IMR-90 (cell line): ENCODE measurements at regions not wholly inside any gene's neighbourhood (a gene's known extent, or its start where the extent isn't known, plus 50 kb on each side); places are given as distances from the start of the nearest gene placed in this dataset.

Source experiments
- ATAC-seq: fragments of 200-7000 bp; cut with Tn5 transposase; 2 replicates; pipeline ENCODE4 v1.9.1; 2020; ENCODE audit warnings: low read depth, mild to moderate bottlenecking, moderate library complexity
- BruUV-seq: library from RNA; stranded (reverse); fragments of 400-500 nt; replicated peaks from 2 replicates; lab custom pipeline; 2021; lab: Mats Ljungman, UMichigan
- CTCF ChIA-PET: fragments of 300-600 bp; formaldehyde crosslinking; extraction: SDS; loops from one replicate; lab custom pipeline; 2021; ENCODE audit warnings: antibody characterized with exemption; lab: Yijun Ruan, JAX
- POLR2A ChIA-PET: fragments of 300-600 bp; sonication (Branson Sonifier 250); formaldehyde crosslinking; loops from one replicate; lab custom pipeline; 2022; ENCODE audit warnings: antibody characterized with exemption; ENCODE audit not compliant: unreplicated experiment; lab: Charles Lee
- DNase-seq: peaks from one replicate; pipeline ENCODE4 v3.0.0; 2013
- H2AFZ ChIP-seq: replicated peaks from 2 replicates; pipeline ENCODE3; 2013; ENCODE audit warnings: low read length, mild to moderate bottlenecking; ENCODE audit not compliant: poor library complexity
- H2AK5ac ChIP-seq: 2 replicates; pipeline ENCODE4 v1.6.1; 2013; ENCODE audit warnings: low read depth, low read length, inconsistent platforms
- H2AK9ac ChIP-seq: replicated peaks from 2 replicates; pipeline ENCODE3; 2013; ENCODE audit warnings: mild to moderate bottlenecking, low read depth, low read length, moderate library complexity; ENCODE audit not compliant: poor library complexity
- H2BK120ac ChIP-seq: 2 replicates; pipeline ENCODE4 v1.6.1; 2013; ENCODE audit warnings: low read depth, low read length, inconsistent platforms
- H2BK15ac ChIP-seq: 3 replicates; pipeline ENCODE4 v1.6.1; 2013; ENCODE audit warnings: low read depth, low read length, inconsistent platforms
- H2BK20ac ChIP-seq: 2 replicates; pipeline ENCODE4 v1.6.1; 2013; ENCODE audit warnings: low read depth, mild to moderate bottlenecking, inconsistent platforms, low read length, moderate library complexity
- H2BK5ac ChIP-seq: 2 replicates; pipeline ENCODE4 v1.6.1; 2013; ENCODE audit warnings: mild to moderate bottlenecking, low read depth, low read length, inconsistent platforms; ENCODE audit not compliant: poor library complexity, severe bottlenecking
- H3K14ac ChIP-seq: replicated peaks from 2 replicates; pipeline ENCODE4 v1.6.1; 2013; ENCODE audit warnings: low read depth, low read length, inconsistent platforms
- H3K18ac ChIP-seq: 2 replicates; pipeline ENCODE4 v1.6.1; 2013; ENCODE audit warnings: low read depth, low read length, control low read depth
- H3K23ac ChIP-seq: 2 replicates; pipeline ENCODE4 v1.6.1; 2013; ENCODE audit warnings: low read depth, low read length, inconsistent platforms
- H3K27ac ChIP-seq: 2 replicates; pipeline ENCODE4 v1.5.1; 2013; ENCODE audit warnings: mild to moderate bottlenecking, control low read depth, low read length; ENCODE audit not compliant: insufficient read depth
- H3K27me3 ChIP-seq: 2 replicates; pipeline ENCODE4 v1.6.1; 2013; ENCODE audit warnings: low read length; ENCODE audit not compliant: control insufficient read depth, insufficient read depth
- H3K36me3 ChIP-seq: 2 replicates; pipeline ENCODE4 v1.6.1; 2013; ENCODE audit warnings: low read length, mixed read lengths; ENCODE audit not compliant: control insufficient read depth, insufficient read depth
- H3K4ac ChIP-seq: 2 replicates; pipeline ENCODE4 v1.6.1; 2013; ENCODE audit warnings: low read depth, low read length, inconsistent platforms
- H3K4me1 ChIP-seq: 2 replicates; pipeline ENCODE4 v1.6.1; 2013; ENCODE audit warnings: low read length, mixed read lengths; ENCODE audit not compliant: control insufficient read depth, insufficient read depth
- H3K4me2 ChIP-seq: 2 replicates; pipeline ENCODE4 v1.6.1; 2013; ENCODE audit warnings: low read depth, mild to moderate bottlenecking, control low read depth, low read length, moderate library complexity
- H3K4me3 ChIP-seq: 2 replicates; pipeline ENCODE4 v1.5.1; 2013; ENCODE audit warnings: low read depth, mild to moderate bottlenecking, control low read depth, low read length, moderate library complexity; ENCODE audit not compliant: insufficient read depth
- H3K56ac ChIP-seq: 2 replicates; pipeline ENCODE4 v1.6.1; 2013; ENCODE audit warnings: low read length, inconsistent platforms; ENCODE audit not compliant: insufficient read depth; ENCODE audit errors: extremely low read depth
- H3K79me1 ChIP-seq, 2 experiments: 2 replicates each; pipeline ENCODE4 v1.6.1; 2013; ENCODE audit warnings: low read length in 2 of 2, inconsistent platforms in 1 of 2, low read depth in 1 of 2
- H3K9ac ChIP-seq: 2 replicates; pipeline ENCODE4 v1.6.1; 2013; ENCODE audit warnings: low read depth, low read length, control low read depth
- H3K9me1 ChIP-seq: 2 replicates; pipeline ENCODE4 v1.6.1; 2013; ENCODE audit warnings: low read length, inconsistent platforms; ENCODE audit not compliant: insufficient read depth
- H3K9me3 ChIP-seq: 2 replicates; pipeline ENCODE4 v1.6.1; 2013; ENCODE audit warnings: low read length; ENCODE audit not compliant: control insufficient read depth, insufficient read depth
- H4K20me1 ChIP-seq: 2 replicates; pipeline ENCODE4 v1.6.1; 2013; ENCODE audit warnings: low read length, inconsistent platforms; ENCODE audit not compliant: insufficient read depth
- H4K5ac ChIP-seq: 2 replicates; pipeline ENCODE4 v1.6.1; 2013; ENCODE audit warnings: mild to moderate bottlenecking, low read depth, low read length, control low read depth
- H4K8ac ChIP-seq, 2 experiments: 2 replicates each; pipeline ENCODE4 v1.6.1; 2013; ENCODE audit warnings: low read depth in 2 of 2, low read length in 2 of 2, control low read depth in 1 of 2, inconsistent platforms in 1 of 2
- H4K91ac ChIP-seq: 2 replicates; pipeline ENCODE4 v1.6.1; 2013; ENCODE audit warnings: low read depth, low read length, inconsistent platforms; ENCODE audit not compliant: insufficient read depth
- BHLHE40 ChIP-seq: fragments of 150-350 bp; IDR thresholded peaks from 2 replicates; pipeline ENCODE4 v1.6.1; 2016; ENCODE audit warnings: mild to moderate bottlenecking, low read depth, low read length
- CEBPB ChIP-seq: IDR thresholded peaks from 2 replicates; pipeline ENCODE4 v1.6.1; 2012; ENCODE audit warnings: low read depth, low read length, improper control_type of control experiment
- CHD1 ChIP-seq: IDR thresholded peaks from 2 replicates; pipeline ENCODE4 v1.6.1; 2012; ENCODE audit warnings: low read depth, low read length, improper control_type of control experiment
- ELK1 ChIP-seq: fragments of 150-350 bp; IDR thresholded peaks from 2 replicates; pipeline ENCODE4 v1.6.1; 2016; ENCODE audit warnings: low read depth, mild to moderate bottlenecking, low read length, moderate library complexity, borderline replicate concordance
- FOS ChIP-seq: fragments of 150-350 bp; IDR thresholded peaks from 2 replicates; pipeline ENCODE4 v1.6.1; 2016; ENCODE audit warnings: low read depth, low read length
- MAFK ChIP-seq: IDR thresholded peaks from 2 replicates; pipeline ENCODE4 v1.6.1; 2012; ENCODE audit warnings: low read depth, low read length, improper control_type of control experiment
- MAZ ChIP-seq: IDR thresholded peaks from 2 replicates; pipeline ENCODE4 v1.6.1; 2012; ENCODE audit warnings: low read depth, mild to moderate bottlenecking, low read length, improper control_type of control experiment, moderate library complexity, borderline replicate concordance
- MXI1 ChIP-seq: IDR thresholded peaks from 2 replicates; pipeline ENCODE4 v1.6.1; 2012; ENCODE audit warnings: low read depth, mild to moderate bottlenecking, low read length, moderate library complexity, borderline replicate concordance
- RAD21 ChIP-seq: IDR thresholded peaks from 2 replicates; pipeline ENCODE4 v1.6.1; 2012; ENCODE audit warnings: low read length, improper control_type of control experiment
- RCOR1 ChIP-seq: IDR thresholded peaks from 2 replicates; pipeline ENCODE4 v1.6.1; 2012; ENCODE audit warnings: mild to moderate bottlenecking, low read length, improper control_type of control experiment; ENCODE audit not compliant: insufficient replicate concordance
- RFX5 ChIP-seq: IDR thresholded peaks from 2 replicates; pipeline ENCODE4 v1.8.0; 2012; ENCODE audit warnings: low read depth, mild to moderate bottlenecking, low read length, moderate library complexity
- WGBS, 2 experiments: methylation state at CpG; one replicate each; pipeline versions ENCODE4 v1.1.5 to v1.1.7; 2013; ENCODE audit warnings: missing lambda C conversion rate in 2 of 2; ENCODE audit not compliant: insufficient read length in 1 of 2; ENCODE audit errors: extremely low coverage in 2 of 2; 5-methylcytosine and 5-hydroxymethylcytosine counted together
- dilution Hi-C: fragments of 300-500 bp; cut with HindIII; formaldehyde crosslinking; loops from one replicate; pipeline ENCODE4 v1.14.3; 2018; ENCODE audit warnings: low sequenced_read_pairs; ENCODE audit not compliant: unreplicated experiment
- in situ Hi-C: fragments of 300-500 bp; cut with MboI; formaldehyde crosslinking; loops from 3 replicates; pipeline ENCODE4 v1.14.3; 2019; ENCODE audit warnings: low sequenced_read_pairs, inconsistent platforms, mixed read lengths
- intact Hi-C: fragments of 100-400 bp; cut with micrococcal nuclease; formaldehyde crosslinking; loops from 2 replicates; pipeline ENCODE4 v1.10.0; 2022
- TF ChIP-seq, protein P1 (sequence below): fragments of 150-350 bp; IDR thresholded peaks from 2 replicates; pipeline ENCODE4 v1.6.1; 2017; ENCODE audit warnings: mild to moderate bottlenecking, antibody characterized with exemption, low read length, low read depth

- WGBS, 2 experiments, result 51% methylated on average over 3 of the region's 3 CpGs; no CpG with 5 or more reads in 1 of the 2 experiments
- no peak overlapping the region for H2BK15ac ChIP-seq
- H3K9me3 ChIP-seq, result peaks cover 17% of the 10 kb centered on the region
- H3K18ac ChIP-seq, result no peak overlapping the region
- H2AFZ ChIP-seq, result no peak overlapping the region
- no peak overlapping the region for H2AK5ac ChIP-seq
- no peak overlapping the region for H3K4me2 ChIP-seq
- no peak overlapping the region for H3K9ac ChIP-seq
- H2AK9ac ChIP-seq, result no peak overlapping the region
- ATAC-seq, result no peak
- no peak overlapping the region for H3K14ac ChIP-seq
- H4K91ac ChIP-seq, result no peak overlapping the region
- H3K4me3 ChIP-seq, result no peak overlapping the region
- H3K9me1 ChIP-seq, result no peaks in the 10 kb centered on the region
- dilution Hi-C loops, result no loop called here
- H2BK5ac ChIP-seq, result no peak overlapping the region
- H3K27ac ChIP-seq, result no peak overlapping the region
- H2BK20ac ChIP-seq, result no peak overlapping the region
- H4K8ac ChIP-seq, result no peak overlapping the region
- DNase-seq, result no peak
- H4K20me1 ChIP-seq, result no peaks in the 10 kb centered on the region
- ChIA-PET CTCF (no interaction called here), POLR2A (no interaction called here)
- no peaks in the 10 kb centered on the region for H3K27me3 ChIP-seq
- no peak overlapping the region for H3K56ac ChIP-seq
- H3K23ac ChIP-seq, result no peak overlapping the region
- no peaks in the 10 kb centered on the region for H3K36me3 ChIP-seq
- H3K4me1 ChIP-seq, result no peaks in the 10 kb centered on the region
- H3K4ac ChIP-seq, result no peak overlapping the region
- H4K5ac ChIP-seq, result no peak overlapping the region
- intact Hi-C loops, result no loop called here
- no peaks in the 10 kb centered on the region for H3K79me1 ChIP-seq
- no peak overlapping the region for H2BK120ac ChIP-seq
- in situ Hi-C loops, result no loop called here
- BruUV-seq, result no TSS peak
- TF ChIP-seq ELK1 (no peak), RFX5 (no peak), MAFK (no peak), CHD1 (no peak), MXI1 (no peak), BHLHE40 (no peak), CEBPB (no peak), RAD21 (no peak), RCOR1 (no peak), FOS (no peak), MAZ (no peak)
- TF ChIP-seq, protein P1, sequence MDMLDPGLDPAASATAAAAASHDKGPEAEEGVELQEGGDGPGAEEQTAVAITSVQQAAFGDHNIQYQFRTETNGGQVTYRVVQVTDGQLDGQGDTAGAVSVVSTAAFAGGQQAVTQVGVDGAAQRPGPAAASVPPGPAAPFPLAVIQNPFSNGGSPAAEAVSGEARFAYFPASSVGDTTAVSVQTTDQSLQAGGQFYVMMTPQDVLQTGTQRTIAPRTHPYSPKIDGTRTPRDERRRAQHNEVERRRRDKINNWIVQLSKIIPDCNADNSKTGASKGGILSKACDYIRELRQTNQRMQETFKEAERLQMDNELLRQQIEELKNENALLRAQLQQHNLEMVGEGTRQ, result no peak
Measured at GRCh38 chr7:86226191-86226590, 417.5 kb upstream of the GRM3 start.
